ENCODE measurements at regions not wholly inside any gene's neighbourhood (a gene's known extent, or its start where the extent isn't known, plus 50 kb on each side); places are given as distances from the start of the nearest gene placed in this dataset.

GRCh38 chr1:57908147-57908890 is 484.5 kb upstream of the DAB1 start:
- DNase-seq: no peak

GRCh38 chr1:57901208-57901919 is 477.5 kb upstream of the DAB1 start:
- DNase-seq: no peak

- no peak for DNase-seq
Observed at GRCh38 chr1:57898531-57898930, 474.7 kb upstream of the DAB1 start.

GRCh38 chr1:57897581-57897980 is 473.7 kb upstream of the DAB1 start:
- no peak for DNase-seq

- DNase-seq: no peak
Observed at GRCh38 chr1:57894315-57894714, 470.5 kb upstream of the DAB1 start.

GRCh38 chr1:57889676-57890320 is 465.9 kb upstream of the DAB1 start:
- DNase-seq: no peak

- no peak for DNase-seq
Observed at GRCh38 chr1:57887964-57888491, 464.2 kb upstream of the DAB1 start.

- no peak for DNase-seq
Observed at GRCh38 chr1:57886376-57886775, 462.5 kb upstream of the DAB1 start.

- DNase-seq: no peak
Observed at GRCh38 chr1:57883642-57883995, 459.8 kb upstream of the DAB1 start.

GRCh38 chr1:57882934-57883641 is 459.2 kb upstream of the DAB1 start:
- no peak for DNase-seq

- no peak for DNase-seq
Observed at GRCh38 chr1:57882072-57882471, 458.2 kb upstream of the DAB1 start.

GRCh38 chr1:57881639-57882038 is 457.8 kb upstream of the DAB1 start:
- DNase-seq: no peak

- DNase-seq: no peak
Observed at GRCh38 chr1:57879700-57880099, 455.8 kb upstream of the DAB1 start.

GRCh38 chr1:57874418-57874877 is 450.6 kb upstream of the DAB1 start:
- no peak for DNase-seq

- DNase-seq: no peak
Observed at GRCh38 chr1:57872913-57873312, 449.1 kb upstream of the DAB1 start.

GRCh38 chr1:57868908-57869307 is 445.0 kb upstream of the DAB1 start:
- no peak for DNase-seq

- DNase-seq: no peak
Observed at GRCh38 chr1:57868239-57868638, 444.4 kb upstream of the DAB1 start.

- DNase-seq: no peak
Observed at GRCh38 chr1:57866998-57867397, 443.1 kb upstream of the DAB1 start.

GRCh38 chr1:57860931-57861565 is 437.2 kb upstream of the DAB1 start:
- DNase-seq: no peak

- no peak for DNase-seq
Observed at GRCh38 chr1:57860325-57860724, 436.5 kb upstream of the DAB1 start.

GRCh38 chr1:57858740-57859139 is 434.9 kb upstream of the DAB1 start:
- no peak for DNase-seq

- no peak for DNase-seq
Observed at GRCh38 chr1:57857809-57858208, 433.9 kb upstream of the DAB1 start.

- no peak for DNase-seq
Observed at GRCh38 chr1:57854436-57854835, 430.6 kb upstream of the DAB1 start.

Data from RPMI8226 (cell line).